Karpas-422 (cell line): ENCODE measurements at regions not wholly inside any gene's neighbourhood (a gene's known extent, or its start where the extent isn't known, plus 50 kb on each side); places are given as distances from the start of the nearest gene placed in this dataset.
A peak's percentile ranks its signal among the peaks of the same experiment; 100 is the strongest.
"Not testable (repeated sequence)": the region's sequence is repeated elsewhere in the genome, so short reads cannot be mapped to it uniquely, and the experiment has no call there.

Source experiments
- DNase-seq: peaks from one replicate; pipeline ENCODE4 v3.0.0-alpha.2; 2015
- H2AFZ ChIP-seq: fragments of 200-600 bp; sonication (generic); 2 replicates; pipeline ENCODE4 v1.6.1; 2014; ENCODE audit warnings: antibody characterized with exemption, low read length, mixed read lengths
- H3K27ac ChIP-seq: fragments of 200-600 bp; sonication (generic); 2 replicates; pipeline ENCODE4 v1.5.1; 2014; ENCODE audit warnings: mild to moderate bottlenecking, low read length, moderate library complexity
- H3K27me3 ChIP-seq: fragments of 200-600 bp; sonication (generic); 2 replicates; pipeline ENCODE4 v1.6.1; 2014; ENCODE audit warnings: low read length, mixed read lengths
- H3K36me3 ChIP-seq: fragments of 200-600 bp; sonication (generic); 2 replicates; pipeline ENCODE4 v1.6.1; 2014; ENCODE audit warnings: low read length, mixed read lengths; ENCODE audit not compliant: insufficient read depth
- H3K4me1 ChIP-seq: fragments of 200-600 bp; sonication (generic); 2 replicates; pipeline ENCODE4 v1.6.1; 2014; ENCODE audit warnings: mild to moderate bottlenecking, low read length, mixed read lengths
- H3K4me2 ChIP-seq: fragments of 200-600 bp; sonication (generic); 2 replicates; pipeline ENCODE4 v1.6.1; 2014; ENCODE audit warnings: low read length, low read depth, mild to moderate bottlenecking; ENCODE audit not compliant: poor library complexity, severe bottlenecking
- H3K4me3 ChIP-seq: fragments of 200-600 bp; sonication (generic); 2 replicates; pipeline ENCODE4 v1.5.1; 2014; ENCODE audit warnings: mild to moderate bottlenecking, antibody characterized with exemption, low read length, mixed read lengths
- H3K79me2 ChIP-seq: fragments of 200-600 bp; sonication (generic); 2 replicates; pipeline ENCODE4 v1.6.1; 2014; ENCODE audit warnings: mild to moderate bottlenecking, low read length, mixed read lengths
- H3K9ac ChIP-seq: fragments of 200-600 bp; sonication (generic); 2 replicates; pipeline ENCODE4 v1.6.0; 2014; ENCODE audit warnings: low read length
- H3K9me2 ChIP-seq: fragments of 200-600 bp; sonication (generic), shearing (Covaris generic); replicated peaks from 2 replicates; pipeline ENCODE4 v1.6.0; 2014; ENCODE audit warnings: mild to moderate bottlenecking, low read length, moderate library complexity; ENCODE audit not compliant: insufficient read depth
- H3K9me3 ChIP-seq: fragments of 300-700, 200-600 bp; sonication (generic); 2 replicates; pipeline ENCODE4 v1.6.1; 2014; ENCODE audit warnings: low read length, mixed read lengths
- H4K20me1 ChIP-seq: fragments of 200-600 bp; sonication (generic); 2 replicates; pipeline ENCODE4 v1.6.1; 2014; ENCODE audit warnings: mild to moderate bottlenecking, antibody characterized with exemption, low read length, low read depth; ENCODE audit not compliant: insufficient read depth

GRCh38 chr11:42407341-42407740 lies 904.5 kb upstream of the API5 start:
- Histone ChIP-seq H3K27me3 (no peaks in the 10 kb centered on the region), H4K20me1 (no peaks in the 10 kb centered on the region), H3K36me3 (no peaks in the 10 kb centered on the region), H3K79me2 (no peaks in the 10 kb centered on the region), H3K27ac (no peak overlapping the region), H2AFZ (no peak overlapping the region), H3K4me2 (no peak overlapping the region), H3K9me2 (no peaks in the 10 kb centered on the region), H3K9me3 (no peaks in the 10 kb centered on the region), H3K9ac (no peak overlapping the region), H3K4me1 (peaks cover 4% of the 10 kb centered on the region), H3K4me3 (no peak overlapping the region)
- DNase-seq, result peak; percentile 71

- Histone ChIP-seq H3K9ac (no peak overlapping the region), H3K36me3 (no peaks in the 10 kb centered on the region), H3K79me2 (no peaks in the 10 kb centered on the region), H3K9me3 (no peaks in the 10 kb centered on the region), H3K27ac (peak overlapping the region; percentile 39; the same call in 1 of the 2 replicates), H3K27me3 (no peaks in the 10 kb centered on the region), H3K4me2 (no peak overlapping the region), H4K20me1 (no peaks in the 10 kb centered on the region), H3K9me2 (no peaks in the 10 kb centered on the region), H3K4me3 (no peak overlapping the region), H2AFZ (no peak overlapping the region), H3K4me1 (peaks cover 4% of the 10 kb centered on the region)
- DNase-seq, result peak; percentile 59
Measured at GRCh38 chr11:42410251-42410955, 901.4 kb upstream of the API5 start.

GRCh38 chr11:42412590-42412989 lies 899.2 kb upstream of the API5 start:
- Histone ChIP-seq H3K9me2 (no peaks in the 10 kb centered on the region), H3K4me2 (no peak overlapping the region), H4K20me1 (no peaks in the 10 kb centered on the region), H3K4me1 (peaks cover 4% of the 10 kb centered on the region), H3K36me3 (no peaks in the 10 kb centered on the region), H3K79me2 (no peaks in the 10 kb centered on the region), H2AFZ (no peak overlapping the region), H3K9me3 (no peaks in the 10 kb centered on the region), H3K4me3 (no peak overlapping the region), H3K27ac (no peak overlapping the region), H3K9ac (no peak overlapping the region), H3K27me3 (no peaks in the 10 kb centered on the region)
- DNase-seq, result no peak

- H2AFZ ChIP-seq, result no peak overlapping the region
- H3K9me3 ChIP-seq, result peaks cover 3% of the 10 kb centered on the region; the same call in 1 of the 2 replicates
- H3K27me3 ChIP-seq, result no peaks in the 10 kb centered on the region
- H3K36me3 ChIP-seq, result no peaks in the 10 kb centered on the region
- H3K4me2 ChIP-seq, result no peak overlapping the region
- DNase-seq, result no peak
- H3K4me3 ChIP-seq, result no peak overlapping the region
- H3K79me2 ChIP-seq, result no peaks in the 10 kb centered on the region
- no peaks in the 10 kb centered on the region for H4K20me1 ChIP-seq
- no peak overlapping the region for H3K27ac ChIP-seq
- H3K4me1 ChIP-seq, result no peaks in the 10 kb centered on the region
- H3K9ac ChIP-seq, result no peak overlapping the region
- H3K9me2 ChIP-seq, result no peaks in the 10 kb centered on the region
Measured at GRCh38 chr11:42417691-42418090, 894.1 kb upstream of the API5 start.

- Histone ChIP-seq H4K20me1 (no peaks in the 10 kb centered on the region), H2AFZ (no peak overlapping the region), H3K4me2 (no peak overlapping the region), H3K79me2 (no peaks in the 10 kb centered on the region), H3K9me2 (0 out of 2 replicates have a peak, but pooled peaks cover 2% of the 10 kb centered on the region), H3K27ac (no peak overlapping the region), H3K4me3 (no peak overlapping the region), H3K4me1 (no peaks in the 10 kb centered on the region), H3K36me3 (no peaks in the 10 kb centered on the region), H3K9me3 (peaks cover 3% of the 10 kb centered on the region; the same call in 1 of the 2 replicates), H3K27me3 (no peaks in the 10 kb centered on the region), H3K9ac (no peak overlapping the region)
- DNase-seq, result no peak
Measured at GRCh38 chr11:42422090-42422489, 889.7 kb upstream of the API5 start.

- H3K36me3 ChIP-seq, H3K9ac ChIP-seq, H3K4me1 ChIP-seq, H3K9me3 ChIP-seq, H4K20me1 ChIP-seq, H3K79me2 ChIP-seq, H3K4me2 ChIP-seq, H3K27ac ChIP-seq, DNase-seq, H3K27me3 ChIP-seq, H3K4me3 ChIP-seq, H2AFZ ChIP-seq, H3K9me2 ChIP-seq: not testable (repeated sequence)
Measured at GRCh38 chr11:42434911-42435310, 876.9 kb upstream of the API5 start.

- no peaks in the 10 kb centered on the region for H4K20me1 ChIP-seq
- H3K9ac ChIP-seq, result no peak overlapping the region
- H3K9me2 ChIP-seq, result no peaks in the 10 kb centered on the region
- no peak for DNase-seq
- H3K4me2 ChIP-seq, result no peak overlapping the region
- H3K36me3 ChIP-seq, result no peaks in the 10 kb centered on the region
- H3K4me3 ChIP-seq, result no peak overlapping the region
- H3K79me2 ChIP-seq, result no peaks in the 10 kb centered on the region
- no peak overlapping the region for H2AFZ ChIP-seq
- H3K27me3 ChIP-seq, result no peaks in the 10 kb centered on the region
- H3K4me1 ChIP-seq, result no peaks in the 10 kb centered on the region
- no peak overlapping the region for H3K27ac ChIP-seq
- peaks cover 9% of the 10 kb centered on the region for H3K9me3 ChIP-seq
Measured at GRCh38 chr11:42444406-42444805, 867.4 kb upstream of the API5 start.

- Histone ChIP-seq H3K4me3 (no peak overlapping the region), H3K9ac (no peak overlapping the region), H3K27ac (no peak overlapping the region), H2AFZ (no peak overlapping the region), H3K4me2 (no peak overlapping the region), H4K20me1 (no peaks in the 10 kb centered on the region), H3K4me1 (no peaks in the 10 kb centered on the region), H3K79me2 (no peaks in the 10 kb centered on the region), H3K9me2 (no peaks in the 10 kb centered on the region), H3K27me3 (no peaks in the 10 kb centered on the region), H3K9me3 (no peaks in the 10 kb centered on the region; the same call in 1 of the 2 replicates), H3K36me3 (no peaks in the 10 kb centered on the region)
- no peak for DNase-seq
Measured at GRCh38 chr11:42462558-42463310, 849.1 kb upstream of the API5 start.
